GM04504 (cell line): ENCODE measurements at regions not wholly inside any gene's neighbourhood (a gene's known extent, or its start where the extent isn't known, plus 50 kb on each side); places are given as distances from the start of the nearest gene placed in this dataset.
A peak's percentile ranks its signal among the peaks of the same experiment; 100 is the strongest.

Source experiments
- DNase-seq: peaks from one replicate; pipeline ENCODE4 v3.0.0-alpha.2; 2012; ENCODE audit warnings: low read depth

GRCh38 chr1:234975941-234976860, 152.4 kb downstream of the TOMM20 start:
- no peak for DNase-seq

DNA sequence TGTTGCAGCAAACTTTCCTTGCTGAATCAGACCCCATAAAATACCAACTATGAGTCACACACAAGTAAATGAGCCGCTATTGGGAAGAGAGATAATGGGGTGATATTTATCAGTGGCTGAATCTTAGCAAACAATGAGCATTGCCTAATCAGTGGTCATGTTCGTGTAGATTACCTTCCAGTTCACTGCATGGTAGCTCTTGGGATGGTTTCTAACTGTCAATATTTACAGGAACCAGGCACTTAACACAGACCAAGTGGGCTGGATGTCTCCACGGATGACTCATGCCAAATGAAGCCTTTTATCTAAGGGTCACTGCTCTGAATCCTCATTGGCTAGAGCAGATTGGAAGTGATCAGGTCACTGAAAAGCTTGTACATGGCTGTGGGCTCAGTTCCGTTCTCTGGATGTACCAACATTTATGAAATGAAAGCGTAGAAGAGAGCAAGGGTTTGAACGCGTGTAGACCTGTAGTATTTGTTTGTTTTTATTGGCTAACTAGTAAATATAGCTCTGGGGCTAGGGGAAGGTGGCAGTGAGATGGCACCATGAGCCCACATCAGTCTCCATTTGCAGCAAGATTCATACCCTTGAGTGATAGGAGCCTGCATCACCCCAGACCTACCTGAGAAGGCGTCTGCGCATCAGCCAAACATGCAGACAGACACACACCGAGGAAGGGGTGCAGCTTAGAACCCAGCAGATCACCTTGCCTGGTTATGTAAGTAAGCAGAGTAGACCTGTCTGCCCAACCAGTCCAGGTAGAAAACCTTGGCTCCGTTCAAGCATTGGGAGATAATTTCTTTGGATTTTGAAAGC, 153.3 kb downstream of the TOMM20 start:
- peak; percentile 89 for DNase-seq

GRCh38 chr1:234973426-234974250, 155.0 kb downstream of the TOMM20 start:
- DNase-seq = no peak

DNA sequence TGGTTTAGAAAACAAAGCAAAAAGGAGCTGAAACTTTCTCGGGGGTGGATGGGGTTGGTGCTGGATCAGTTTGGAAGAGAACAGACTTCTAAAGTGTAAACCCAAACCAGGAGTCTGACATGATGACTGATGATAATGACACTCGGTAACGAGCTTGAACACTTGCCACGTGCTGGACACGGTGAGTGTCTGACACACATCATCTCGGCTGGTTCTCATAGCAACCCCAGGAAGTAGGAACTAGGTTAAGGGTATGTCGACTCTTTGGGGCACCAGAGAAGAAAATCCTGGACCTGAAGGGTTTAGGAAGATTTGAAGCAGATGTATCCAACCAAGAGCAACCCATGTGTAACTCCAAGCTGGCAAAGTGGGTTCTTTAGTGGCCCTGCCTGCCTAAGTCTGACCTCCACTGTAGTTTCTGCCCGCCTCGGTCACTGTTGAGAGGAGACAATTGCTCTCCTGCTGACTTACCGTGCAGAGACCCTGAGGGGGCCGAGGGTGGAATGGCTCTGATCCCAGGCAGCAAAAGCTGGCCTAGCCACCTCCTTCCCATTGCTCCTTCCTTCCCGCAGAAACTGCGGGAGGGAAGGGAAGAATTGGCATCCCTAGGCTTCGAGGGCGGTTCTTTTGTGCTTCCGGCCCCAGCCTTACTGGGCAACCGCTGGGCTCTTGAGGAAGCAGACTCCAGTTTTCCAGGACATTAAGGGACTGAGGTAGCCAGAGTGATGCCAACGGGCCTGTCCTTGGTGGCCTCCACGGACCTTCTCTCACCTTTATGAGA, 156.0 kb downstream of the TOMM20 start:
- DNase-seq = no peak

DNA sequence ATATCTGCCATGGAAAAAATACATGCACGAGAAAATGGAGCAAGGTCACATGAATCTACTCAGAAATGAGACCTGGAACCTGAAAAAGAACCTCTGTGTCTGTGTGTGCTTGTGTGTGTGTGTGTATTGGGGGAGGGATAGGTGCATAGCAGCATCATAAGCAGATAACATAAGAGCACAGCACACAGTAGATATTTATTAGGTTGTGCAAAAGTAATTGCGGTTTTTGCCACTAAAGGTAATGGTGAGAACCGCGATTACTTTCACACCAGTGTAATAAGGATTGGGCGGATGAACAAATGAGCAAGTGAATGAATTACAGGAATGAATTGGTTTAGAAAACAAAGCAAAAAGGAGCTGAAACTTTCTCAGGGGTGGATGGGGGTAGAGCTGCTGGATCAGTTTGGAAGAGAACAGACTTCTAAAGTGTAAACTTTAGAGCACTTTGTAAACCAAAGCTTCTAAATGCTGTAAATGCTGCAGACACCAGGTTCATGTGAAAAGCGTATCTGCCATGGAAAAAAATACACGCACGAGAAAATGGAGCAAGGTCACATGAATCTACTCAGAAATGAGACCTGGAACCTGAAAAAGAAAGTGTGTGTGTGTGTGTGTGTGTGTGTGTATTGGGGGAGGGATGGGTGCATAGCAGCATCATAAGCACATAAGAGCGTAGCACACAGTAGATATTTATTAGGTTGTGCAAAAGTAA, 156.9 kb downstream of the TOMM20 start:
- DNase-seq = no peak

DNA sequence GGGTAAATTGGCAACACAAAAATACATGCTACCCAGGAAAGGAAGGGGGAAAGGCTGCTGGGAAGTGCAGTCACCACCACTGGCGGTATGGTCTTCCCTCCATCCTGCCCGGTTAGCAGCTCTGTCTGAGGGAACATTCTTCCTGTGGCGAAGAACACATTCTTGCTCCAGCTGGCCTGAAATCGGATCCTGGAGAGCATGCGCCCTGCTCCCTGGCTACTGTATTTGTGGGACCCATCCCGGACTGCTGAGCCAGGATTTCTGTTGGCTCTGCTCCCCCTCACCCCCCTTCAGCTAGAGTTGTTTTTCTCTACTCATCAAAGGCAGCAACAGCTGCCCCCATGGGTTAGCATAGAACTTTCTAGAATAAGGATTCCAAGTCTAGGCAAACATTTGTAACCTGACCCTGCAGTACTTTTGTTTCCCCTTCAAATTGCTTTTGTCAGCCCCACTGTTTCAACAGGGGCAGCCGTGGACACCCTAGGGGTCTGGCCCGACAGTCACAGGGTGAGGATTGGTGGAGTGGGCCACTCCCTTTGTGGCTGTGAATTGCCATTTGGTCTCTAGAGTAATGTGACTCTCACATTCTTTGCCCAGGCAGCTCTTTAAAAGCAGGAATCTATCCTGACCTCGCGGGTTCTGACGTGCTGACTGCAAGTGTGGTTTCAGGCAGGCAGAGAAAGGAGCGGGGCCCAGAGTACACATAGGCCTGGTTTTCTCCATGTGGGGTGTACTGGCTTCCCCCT, 157.7 kb downstream of the TOMM20 start:
- DNase-seq = peak; percentile 85

- no peak for DNase-seq
Measured at GRCh38 chr1:234970401-234970730, 158.3 kb downstream of the TOMM20 start.

DNA sequence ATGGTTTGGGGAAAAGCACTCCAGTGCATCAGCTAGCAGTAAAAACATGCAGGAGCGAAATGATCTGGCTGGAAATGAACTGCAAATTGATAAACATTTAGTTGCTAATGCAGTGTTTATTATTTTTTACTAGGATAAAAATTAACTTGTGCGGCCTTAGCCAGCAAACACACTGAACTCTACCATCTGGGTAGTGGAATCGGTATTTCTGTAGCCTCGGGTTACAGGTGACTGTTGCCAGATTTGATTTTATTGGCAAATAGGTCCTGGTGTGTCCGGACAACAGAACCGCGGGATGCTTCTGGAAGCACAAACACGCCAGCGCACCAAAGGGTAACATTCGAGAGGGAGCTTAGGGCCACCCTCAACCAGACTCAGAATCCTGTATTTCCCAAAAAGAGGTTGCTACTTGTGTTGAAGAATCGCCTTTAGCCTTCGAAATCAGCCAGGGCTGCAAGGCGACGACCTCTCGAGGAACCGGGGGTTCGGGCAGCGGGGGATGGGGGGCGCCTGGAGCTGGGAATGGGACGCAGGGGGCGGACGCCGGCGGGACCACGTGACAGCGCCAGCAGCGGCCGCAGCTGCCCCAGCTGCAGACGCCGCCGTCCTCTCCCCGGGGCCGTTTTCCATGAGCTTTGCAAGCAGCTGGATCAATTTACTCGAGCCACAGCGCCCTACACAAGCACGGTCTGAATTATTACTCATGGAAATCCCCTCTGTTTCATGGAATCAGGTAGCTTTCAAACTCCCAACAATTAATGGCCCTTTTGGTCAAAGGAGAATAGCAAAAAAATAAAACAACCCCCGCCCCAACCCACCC, 158.8 kb downstream of the TOMM20 start:
- peak; percentile 28 for DNase-seq

DNA sequence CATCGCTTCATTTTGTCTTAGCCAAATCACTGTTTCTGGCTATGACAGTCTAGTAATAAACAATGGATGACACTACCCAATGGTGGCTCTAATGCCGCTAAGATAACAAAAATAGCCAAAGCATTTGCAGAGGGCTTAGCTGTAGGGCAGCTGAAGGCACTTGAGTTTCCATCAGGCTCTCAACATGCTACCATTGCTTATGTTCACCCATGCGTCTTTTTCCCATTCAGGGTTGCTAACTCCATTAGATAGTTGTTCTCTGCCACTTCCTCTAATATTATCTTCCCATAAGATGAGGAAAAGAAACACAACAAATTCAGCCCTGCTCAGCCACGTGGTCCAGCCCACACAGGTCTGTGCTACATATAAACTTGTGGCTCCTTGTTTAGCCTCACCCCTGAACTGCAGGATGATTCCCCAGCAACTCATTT, 159.6 kb downstream of the TOMM20 start:
- DNase-seq = no peak

- no peak for DNase-seq
Measured at GRCh38 chr1:234968451-234968850, 160.2 kb downstream of the TOMM20 start.

DNA sequence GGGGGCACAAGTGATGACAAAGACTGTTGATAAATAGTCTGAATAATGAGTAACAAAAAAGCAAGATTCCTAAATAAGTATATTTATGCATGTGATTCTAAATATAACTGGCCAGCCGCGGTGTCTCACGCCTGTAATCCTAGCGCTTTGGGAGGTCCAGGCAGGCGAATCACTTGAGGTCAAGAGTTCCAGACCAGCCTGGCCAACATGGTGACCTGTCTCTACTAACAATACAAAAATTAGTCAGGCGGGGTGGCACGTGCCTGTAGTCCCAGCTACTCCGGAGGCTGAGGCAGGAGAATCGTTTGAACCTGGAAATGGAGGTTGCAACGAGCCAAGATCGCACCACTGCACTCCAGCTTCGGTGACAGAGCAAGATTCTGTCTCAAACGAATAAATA, 161.5 kb downstream of the TOMM20 start:
- DNase-seq = no peak

DNA sequence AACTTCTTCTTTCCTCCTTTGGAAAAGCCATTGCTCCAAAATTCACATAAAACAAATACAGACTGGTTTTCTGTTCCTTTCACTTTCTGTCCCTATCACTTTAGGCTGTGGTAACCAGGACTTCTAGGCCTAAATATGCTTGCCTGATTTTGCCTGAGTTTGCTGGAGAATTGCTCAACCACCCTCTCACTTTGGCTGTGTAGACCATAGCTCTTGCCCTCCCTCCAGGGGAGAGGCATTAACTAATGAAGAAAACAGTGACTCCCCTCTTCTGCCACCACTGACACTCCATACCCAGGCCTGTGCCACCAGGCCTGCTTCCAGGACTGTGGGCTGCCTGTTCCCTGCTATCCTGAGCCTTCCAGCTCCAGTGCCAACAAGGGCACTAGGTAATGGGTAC, 163.5 kb downstream of the TOMM20 start:
- DNase-seq = no peak

- no peak for DNase-seq
Measured at GRCh38 chr1:234963904-234964702, 164.5 kb downstream of the TOMM20 start.

- peak; percentile 83 for DNase-seq
Measured at GRCh38 chr1:234963180-234963903, 165.3 kb downstream of the TOMM20 start.

- peak; percentile 97 for DNase-seq
Measured at GRCh38 chr1:234962340-234962989, 166.2 kb downstream of the TOMM20 start.

- DNase-seq = peak; percentile 82
Measured at GRCh38 chr1:234961456-234962339, 166.9 kb downstream of the TOMM20 start.
